ENCODE measurements at regions not wholly inside any gene's neighbourhood (a gene's known extent, or its start where the extent isn't known, plus 50 kb on each side); places are given as distances from the start of the nearest gene placed in this dataset.

- H3K4me1 ChIP-seq (ENCODE audit: low read length) = peaks cover 17% of the 10 kb centered on the region
- no peaks in the 10 kb centered on the region for H3K36me3 ChIP-seq (replicated peaks; ENCODE audit: insufficient read depth, low read length)
- H3K4me2 ChIP-seq (ENCODE audit: low read depth, low read length) = no peak overlapping the region
- no peaks in the 10 kb centered on the region for H3K79me2 ChIP-seq (ENCODE audit: low read length)
- no peaks in the 10 kb centered on the region for H4K20me1 ChIP-seq (ENCODE audit: insufficient read depth, low read length)
- H3K9me2 ChIP-seq (replicated peaks; ENCODE audit: insufficient read depth, low read length) = no peaks in the 10 kb centered on the region
- H3K27me3 ChIP-seq (replicated peaks; ENCODE audit: insufficient read depth, low read length) = peaks cover 43% of the 10 kb centered on the region
- no peak overlapping the region for H2AFZ ChIP-seq (ENCODE audit: low read length)
- H3K9ac ChIP-seq (ENCODE audit: low read length) = no peak overlapping the region
- H3K9me3 ChIP-seq (replicated peaks; ENCODE audit: insufficient read depth, low read length) = no peaks in the 10 kb centered on the region
- TF ChIP-seq EZH2 (optimal IDR thresholded peaks at IDR 0.05; ENCODE audit: low read depth, low read length) (no peak), CTCF (IDR thresholded peaks at IDR 0.05; ENCODE audit: low read length) (no peak)
- no peak for DNase-seq
- no peak overlapping the region for H3K4me3 ChIP-seq (ENCODE audit: low read length)
- peaks cover 11% of the 10 kb centered on the region for H3F3A ChIP-seq (ENCODE audit: insufficient read depth, low read length)
- H3K27ac ChIP-seq (ENCODE audit: low read length) = no peak overlapping the region
Measured at GRCh38 chr2:8379549-8379948, 302.3 kb upstream of the ID2 start.

GRCh38 chr2:8380026-8380425 is 301.8 kb upstream of the ID2 start:
- peaks cover 17% of the 10 kb centered on the region for H3K4me1 ChIP-seq (ENCODE audit: low read length)
- H3K36me3 ChIP-seq (replicated peaks; ENCODE audit: insufficient read depth, low read length) = no peaks in the 10 kb centered on the region
- no peak overlapping the region for H3K4me3 ChIP-seq (ENCODE audit: low read length)
- H3K79me2 ChIP-seq (ENCODE audit: low read length) = no peaks in the 10 kb centered on the region
- no peak for TF ChIP-seq EZH2 (optimal IDR thresholded peaks at IDR 0.05; ENCODE audit: low read depth, low read length)
- TF ChIP-seq CTCF (IDR thresholded peaks at IDR 0.05; ENCODE audit: low read length) = no peak
- no peak for TF ChIP-seq EZH2phosphoT487 (IDR thresholded peaks at IDR 0.05; ENCODE audit: low read length)
- no peaks in the 10 kb centered on the region for H3K9me2 ChIP-seq (replicated peaks; ENCODE audit: insufficient read depth, low read length)
- no peak overlapping the region for H3K27ac ChIP-seq (ENCODE audit: low read length)
- no peak overlapping the region for H3K9ac ChIP-seq (ENCODE audit: low read length)
- no peak for DNase-seq
- no peaks in the 10 kb centered on the region for H4K20me1 ChIP-seq (ENCODE audit: insufficient read depth, low read length)
- no peak overlapping the region for H3K4me2 ChIP-seq (ENCODE audit: low read depth, low read length)
- peaks cover 11% of the 10 kb centered on the region for H3F3A ChIP-seq (ENCODE audit: insufficient read depth, low read length)
- H3K9me3 ChIP-seq (replicated peaks; ENCODE audit: insufficient read depth, low read length) = no peaks in the 10 kb centered on the region
- peaks cover 43% of the 10 kb centered on the region for H3K27me3 ChIP-seq (replicated peaks; ENCODE audit: insufficient read depth, low read length)
- no peak overlapping the region for H2AFZ ChIP-seq (ENCODE audit: low read length)

GRCh38 chr2:8380566-8380965 is 301.3 kb upstream of the ID2 start:
- TF ChIP-seq EZH2 (optimal IDR thresholded peaks at IDR 0.05; ENCODE audit: low read depth, low read length) (no peak), EZH2phosphoT487 (IDR thresholded peaks at IDR 0.05; ENCODE audit: low read length) (no peak), CTCF (IDR thresholded peaks at IDR 0.05; ENCODE audit: low read length) (no peak)
- peaks cover 11% of the 10 kb centered on the region for H3F3A ChIP-seq (ENCODE audit: insufficient read depth, low read length)
- no peak for DNase-seq
- H2AFZ ChIP-seq (ENCODE audit: low read length) = no peak overlapping the region
- H3K9ac ChIP-seq (ENCODE audit: low read length) = no peak overlapping the region
- no peaks in the 10 kb centered on the region for H3K79me2 ChIP-seq (ENCODE audit: low read length)
- H3K9me3 ChIP-seq (replicated peaks; ENCODE audit: insufficient read depth, low read length) = no peaks in the 10 kb centered on the region
- H3K36me3 ChIP-seq (replicated peaks; ENCODE audit: insufficient read depth, low read length) = no peaks in the 10 kb centered on the region
- H3K4me3 ChIP-seq (ENCODE audit: low read length) = no peak overlapping the region
- H3K4me2 ChIP-seq (ENCODE audit: low read depth, low read length) = no peak overlapping the region
- peaks cover 17% of the 10 kb centered on the region for H3K4me1 ChIP-seq (ENCODE audit: low read length)
- H3K9me2 ChIP-seq (replicated peaks; ENCODE audit: insufficient read depth, low read length) = no peaks in the 10 kb centered on the region
- no peaks in the 10 kb centered on the region for H4K20me1 ChIP-seq (ENCODE audit: insufficient read depth, low read length)
- no peak overlapping the region for H3K27ac ChIP-seq (ENCODE audit: low read length)
- H3K27me3 ChIP-seq (replicated peaks; ENCODE audit: insufficient read depth, low read length) = peaks cover 43% of the 10 kb centered on the region
